Smooth muscle cell (in vitro differentiated cells): ENCODE measurements at regions not wholly inside any gene's neighbourhood (a gene's known extent, or its start where the extent isn't known, plus 50 kb on each side); places are given as distances from the start of the nearest gene placed in this dataset.

Experiments
- DNase-seq: peaks from one replicate; lab custom pipeline; 2025; ENCODE audit not compliant: unreplicated experiment; lab: John Stamatoyannopoulos, UW
- H2AFZ ChIP-seq: fragments of 200-600 bp; sonication (generic); 2 replicates; pipeline ENCODE4 v1.6.0; 2016; ENCODE audit warnings: antibody characterized with exemption, low read depth, mild to moderate bottlenecking
- H3F3A ChIP-seq: fragments of 200-600 bp; sonication (generic); 2 replicates; pipeline ENCODE4 v1.6.0; 2017; ENCODE audit warnings: antibody characterized with exemption, low read depth
- H3K27ac ChIP-seq: fragments of 200-600 bp; sonication (generic); 2 replicates; pipeline ENCODE4 v1.5.1; 2016; ENCODE audit warnings: low read depth, mild to moderate bottlenecking
- H3K27me3 ChIP-seq: fragments of 200-600 bp; sonication (generic); 2 replicates; pipeline ENCODE4 v1.6.1; 2016; ENCODE audit warnings: low read depth, mild to moderate bottlenecking
- H3K36me3 ChIP-seq: fragments of 200-600 bp; sonication (generic); 2 replicates; pipeline ENCODE4 v1.5.1; 2016; ENCODE audit warnings: low read depth
- H3K4me1 ChIP-seq: fragments of 200-600 bp; sonication (generic); 2 replicates; pipeline ENCODE4 v1.5.1; 2016; ENCODE audit warnings: low read depth
- H3K4me2 ChIP-seq: fragments of 200-600 bp; sonication (generic); 2 replicates; pipeline ENCODE4 v1.6.0; 2016; ENCODE audit warnings: mild to moderate bottlenecking
- H3K4me3 ChIP-seq: fragments of 200-600 bp; sonication (generic); 2 replicates; pipeline ENCODE4 v1.5.1; 2016; ENCODE audit warnings: mild to moderate bottlenecking
- H3K79me2 ChIP-seq: fragments of 200-600 bp; sonication (generic); 2 replicates; pipeline ENCODE4 v1.6.0; 2016; ENCODE audit warnings: low read depth, mild to moderate bottlenecking
- H3K9ac ChIP-seq: fragments of 200-600 bp; sonication (generic); 2 replicates; pipeline ENCODE4 v1.6.0; 2016; ENCODE audit warnings: low read depth
- H3K9me3 ChIP-seq: fragments of 200-600 bp; sonication (generic); replicated peaks from 2 replicates; pipeline ENCODE4 v1.5.1; 2016; ENCODE audit warnings: low read depth
- H4K20me1 ChIP-seq: fragments of 200-600 bp; sonication (generic); 2 replicates; pipeline ENCODE4 v1.6.0; 2016; ENCODE audit warnings: low read depth
- WGBS: methylation state at CpG from one replicate; pipeline ENCODE4 v1.1.7; 2016; ENCODE audit warnings: low lambda C conversion rate; 5-methylcytosine and 5-hydroxymethylcytosine counted together
- TF ChIP-seq, protein P1 (sequence below): fragments of 200-600 bp; sonication (generic); IDR thresholded peaks from 2 replicates; pipeline ENCODE4 v1.5.1; 2017; ENCODE audit warnings: borderline replicate concordance, mild to moderate bottlenecking, antibody characterized with exemption; ENCODE audit not compliant: insufficient read depth, poor library complexity, severe bottlenecking

DNA sequence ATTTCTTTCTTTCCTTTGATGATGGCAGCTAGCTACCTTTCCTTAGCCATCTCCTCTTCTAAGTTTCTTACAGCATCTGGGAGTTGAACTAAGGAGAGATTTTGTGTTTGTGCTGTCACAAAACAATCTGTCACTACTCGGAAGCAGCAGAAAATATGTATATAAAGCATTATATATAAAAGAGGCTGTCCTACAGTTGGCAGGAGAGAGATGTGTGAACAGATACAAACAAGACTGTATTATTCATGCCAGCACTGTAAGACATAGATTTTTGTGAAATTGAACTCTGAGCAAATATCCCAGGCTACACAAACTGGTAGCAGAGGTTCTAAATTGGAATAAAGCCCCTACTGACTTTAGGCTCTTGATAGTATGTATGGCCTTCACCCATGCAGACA, 577.5 kb upstream of the NECTIN3 start:
- no peaks in the 10 kb centered on the region for H3K9me3 ChIP-seq
- no peaks in the 10 kb centered on the region for H3K4me1 ChIP-seq
- TF ChIP-seq, protein P1, sequence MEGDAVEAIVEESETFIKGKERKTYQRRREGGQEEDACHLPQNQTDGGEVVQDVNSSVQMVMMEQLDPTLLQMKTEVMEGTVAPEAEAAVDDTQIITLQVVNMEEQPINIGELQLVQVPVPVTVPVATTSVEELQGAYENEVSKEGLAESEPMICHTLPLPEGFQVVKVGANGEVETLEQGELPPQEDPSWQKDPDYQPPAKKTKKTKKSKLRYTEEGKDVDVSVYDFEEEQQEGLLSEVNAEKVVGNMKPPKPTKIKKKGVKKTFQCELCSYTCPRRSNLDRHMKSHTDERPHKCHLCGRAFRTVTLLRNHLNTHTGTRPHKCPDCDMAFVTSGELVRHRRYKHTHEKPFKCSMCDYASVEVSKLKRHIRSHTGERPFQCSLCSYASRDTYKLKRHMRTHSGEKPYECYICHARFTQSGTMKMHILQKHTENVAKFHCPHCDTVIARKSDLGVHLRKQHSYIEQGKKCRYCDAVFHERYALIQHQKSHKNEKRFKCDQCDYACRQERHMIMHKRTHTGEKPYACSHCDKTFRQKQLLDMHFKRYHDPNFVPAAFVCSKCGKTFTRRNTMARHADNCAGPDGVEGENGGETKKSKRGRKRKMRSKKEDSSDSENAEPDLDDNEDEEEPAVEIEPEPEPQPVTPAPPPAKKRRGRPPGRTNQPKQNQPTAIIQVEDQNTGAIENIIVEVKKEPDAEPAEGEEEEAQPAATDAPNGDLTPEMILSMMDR, result no peak
- DNase-seq, result no peak
- H3K27ac ChIP-seq, result no peak overlapping the region
- no peaks in the 10 kb centered on the region for H4K20me1 ChIP-seq
- no peaks in the 10 kb centered on the region for H3F3A ChIP-seq
- no peaks in the 10 kb centered on the region for H3K27me3 ChIP-seq
- no peak overlapping the region for H3K4me3 ChIP-seq
- no peaks in the 10 kb centered on the region for H3K36me3 ChIP-seq
- H3K79me2 ChIP-seq, result no peaks in the 10 kb centered on the region
- WGBS, result 94% methylated on average over 1 of the region's 1 CpG
- no peak overlapping the region for H3K4me2 ChIP-seq
- no peak overlapping the region for H2AFZ ChIP-seq
- H3K9ac ChIP-seq, result no peak overlapping the region

DNA sequence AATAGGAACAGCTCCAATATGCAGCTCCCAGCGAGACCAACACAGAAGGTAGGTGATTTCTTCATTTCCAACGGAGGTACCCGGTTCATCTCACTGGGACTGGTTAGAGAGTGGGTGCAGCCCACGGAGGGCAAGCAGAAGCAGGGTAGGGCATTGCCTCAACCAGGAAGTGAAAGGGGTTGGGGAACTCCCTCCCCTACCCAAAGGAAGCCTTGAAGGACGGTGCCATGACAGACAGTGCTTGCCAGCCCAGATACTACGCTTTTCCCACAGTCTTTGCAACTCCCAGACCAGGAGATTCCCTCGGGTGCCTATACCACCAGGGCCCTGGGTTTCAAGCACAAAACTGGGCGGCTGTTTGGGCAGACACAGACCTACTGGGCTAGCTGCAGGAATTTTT, 576.9 kb upstream of the NECTIN3 start:
- H2AFZ ChIP-seq, result no peak overlapping the region
- WGBS, result 95% methylated on average over 8 of the region's 8 CpGs

DNA sequence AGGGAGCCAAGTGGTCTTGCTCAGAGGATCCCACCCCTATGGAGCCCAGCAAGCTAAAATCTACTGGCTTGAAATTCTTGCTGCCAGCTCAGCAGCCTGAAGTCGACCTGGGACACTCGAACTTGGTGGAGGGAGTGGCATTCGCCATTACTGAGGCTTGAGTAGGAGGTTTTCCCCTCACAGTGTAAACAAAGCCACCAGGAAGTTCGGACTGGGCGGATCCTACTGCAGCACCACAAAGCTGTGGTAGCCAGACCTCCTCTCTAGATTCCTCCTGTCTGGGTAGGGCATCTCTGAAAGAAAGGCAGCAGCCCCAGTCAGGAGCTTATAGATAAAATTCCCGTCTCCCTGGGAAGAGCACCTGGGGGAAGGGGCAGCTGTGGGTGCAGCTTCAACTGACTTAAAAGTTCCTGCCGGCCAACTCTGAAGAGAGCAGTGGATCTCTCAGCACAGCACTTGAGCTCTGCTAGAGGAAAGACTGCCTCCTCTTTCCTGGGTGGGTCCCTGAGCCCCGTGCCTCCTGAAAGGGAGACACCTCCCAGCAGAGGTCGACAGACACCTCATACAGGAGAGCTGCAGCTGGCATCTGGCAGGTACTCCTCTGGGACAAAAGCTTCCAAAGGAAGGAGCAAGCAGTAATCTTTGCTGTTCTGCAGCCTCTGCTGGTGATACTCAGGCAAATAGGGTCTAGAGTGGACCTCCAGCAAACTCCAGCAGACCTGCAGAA, 576.3 kb upstream of the NECTIN3 start:
- no peak for DNase-seq
- H3K4me1 ChIP-seq, result no peaks in the 10 kb centered on the region
- 77% methylated on average over 9 of the region's 9 CpGs for WGBS
- no peak overlapping the region for H2AFZ ChIP-seq
- no peak overlapping the region for H3K9ac ChIP-seq
- H3K27ac ChIP-seq, result no peak overlapping the region
- TF ChIP-seq, protein P1, result no peak
- no peaks in the 10 kb centered on the region for H3F3A ChIP-seq
- no peak overlapping the region for H3K4me2 ChIP-seq
- H3K79me2 ChIP-seq, result no peaks in the 10 kb centered on the region
- H3K4me3 ChIP-seq, result no peak overlapping the region
- H4K20me1 ChIP-seq, result no peaks in the 10 kb centered on the region
- H3K36me3 ChIP-seq, result no peaks in the 10 kb centered on the region
- no peaks in the 10 kb centered on the region for H3K9me3 ChIP-seq
- no peaks in the 10 kb centered on the region for H3K27me3 ChIP-seq

More for the DNA sequence above, 576.9 kb upstream of the NECTIN3 start:
- H3K9ac ChIP-seq, result no peak overlapping the region
- H3K4me3 ChIP-seq, result no peak overlapping the region
- TF ChIP-seq, protein P1, result no peak
- H3K27me3 ChIP-seq, result no peaks in the 10 kb centered on the region
- H3F3A ChIP-seq, result no peaks in the 10 kb centered on the region
- H3K4me1 ChIP-seq, result no peaks in the 10 kb centered on the region
- no peak overlapping the region for H3K4me2 ChIP-seq
- H3K36me3 ChIP-seq, result no peaks in the 10 kb centered on the region
- DNase-seq, result no peak
- H3K27ac ChIP-seq, result no peak overlapping the region
- H3K79me2 ChIP-seq, result no peaks in the 10 kb centered on the region
- no peaks in the 10 kb centered on the region for H4K20me1 ChIP-seq
- no peaks in the 10 kb centered on the region for H3K9me3 ChIP-seq

DNA sequence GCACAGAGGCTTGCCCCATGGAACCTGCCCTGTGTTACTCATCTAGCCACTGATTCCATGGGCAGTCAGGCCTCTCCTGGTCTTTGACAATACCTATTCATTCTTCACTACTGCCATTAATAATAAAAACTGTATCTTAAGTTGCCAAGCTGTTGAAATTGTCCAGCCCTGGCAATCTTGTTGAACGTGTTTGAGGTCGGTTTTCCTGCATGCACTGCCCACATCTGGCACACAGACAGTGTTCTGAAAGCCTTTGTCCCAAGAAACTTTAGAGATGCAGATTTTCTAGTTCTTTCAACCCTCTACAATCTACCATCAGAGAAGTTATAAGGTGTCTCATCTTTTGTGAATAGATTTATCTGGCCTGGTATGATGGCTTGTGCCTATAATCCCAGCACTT, 567.2 kb upstream of the NECTIN3 start:
- TF ChIP-seq, protein P1, result no peak
- H3K9me3 ChIP-seq, result no peaks in the 10 kb centered on the region
- H2AFZ ChIP-seq, result no peak overlapping the region
- DNase-seq, result no peak
- H3K9ac ChIP-seq, result no peak overlapping the region
- H3K27ac ChIP-seq, result no peak overlapping the region
- no peaks in the 10 kb centered on the region for H3K4me1 ChIP-seq
- no peak overlapping the region for H3K4me3 ChIP-seq
- H4K20me1 ChIP-seq, result no peaks in the 10 kb centered on the region
- H3K79me2 ChIP-seq, result no peaks in the 10 kb centered on the region
- no peaks in the 10 kb centered on the region for H3K27me3 ChIP-seq
- H3K4me2 ChIP-seq, result no peak overlapping the region
- H3F3A ChIP-seq, result no peaks in the 10 kb centered on the region
- WGBS, result 88% methylated on average over 2 of the region's 2 CpGs
- no peaks in the 10 kb centered on the region for H3K36me3 ChIP-seq
